Loucy (cell line): ENCODE measurements at regions not wholly inside any gene's neighbourhood (a gene's known extent, or its start where the extent isn't known, plus 50 kb on each side); places are given as distances from the start of the nearest gene placed in this dataset.

Experiments used
- EZH2phosphoT487 ChIP-seq: fragments of 200-600 bp; IDR thresholded peaks from 2 replicates; pipeline ENCODE4 v1.6.1; 2018; ENCODE audit warnings: antibody characterized with exemption, mild to moderate bottlenecking, moderate library complexity, borderline replicate concordance
- TF ChIP-seq, protein P1 (sequence below): fragments of 200-600 bp; sonication (generic); conservative IDR thresholded peaks from 2 replicates; pipeline ENCODE4 v1.5.1; 2014; ENCODE audit warnings: mild to moderate bottlenecking, antibody characterized with exemption, low read length

DNA sequence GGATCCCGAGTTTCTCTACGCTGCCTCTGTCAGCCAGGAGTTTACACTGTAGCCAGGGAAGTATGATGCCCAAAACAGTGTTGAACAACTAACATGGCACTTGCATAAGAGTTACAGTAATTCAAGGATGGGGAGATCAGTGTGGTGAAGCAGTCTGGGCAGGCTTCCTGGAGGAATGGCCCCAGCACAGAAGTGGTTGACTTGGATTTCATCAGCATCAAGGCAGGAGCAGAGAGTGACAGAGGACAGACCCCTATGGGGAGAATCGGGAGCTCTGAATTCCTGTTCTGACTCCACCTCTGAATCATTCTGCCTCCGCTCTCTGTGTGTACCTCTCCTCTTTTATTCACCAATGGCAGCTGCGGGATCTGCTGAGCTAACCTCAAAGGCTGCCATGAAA is 124.5 kb downstream of the KCNA5 start:
- TF ChIP-seq, protein P1, sequence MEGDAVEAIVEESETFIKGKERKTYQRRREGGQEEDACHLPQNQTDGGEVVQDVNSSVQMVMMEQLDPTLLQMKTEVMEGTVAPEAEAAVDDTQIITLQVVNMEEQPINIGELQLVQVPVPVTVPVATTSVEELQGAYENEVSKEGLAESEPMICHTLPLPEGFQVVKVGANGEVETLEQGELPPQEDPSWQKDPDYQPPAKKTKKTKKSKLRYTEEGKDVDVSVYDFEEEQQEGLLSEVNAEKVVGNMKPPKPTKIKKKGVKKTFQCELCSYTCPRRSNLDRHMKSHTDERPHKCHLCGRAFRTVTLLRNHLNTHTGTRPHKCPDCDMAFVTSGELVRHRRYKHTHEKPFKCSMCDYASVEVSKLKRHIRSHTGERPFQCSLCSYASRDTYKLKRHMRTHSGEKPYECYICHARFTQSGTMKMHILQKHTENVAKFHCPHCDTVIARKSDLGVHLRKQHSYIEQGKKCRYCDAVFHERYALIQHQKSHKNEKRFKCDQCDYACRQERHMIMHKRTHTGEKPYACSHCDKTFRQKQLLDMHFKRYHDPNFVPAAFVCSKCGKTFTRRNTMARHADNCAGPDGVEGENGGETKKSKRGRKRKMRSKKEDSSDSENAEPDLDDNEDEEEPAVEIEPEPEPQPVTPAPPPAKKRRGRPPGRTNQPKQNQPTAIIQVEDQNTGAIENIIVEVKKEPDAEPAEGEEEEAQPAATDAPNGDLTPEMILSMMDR: no peak
- no peak for TF ChIP-seq EZH2phosphoT487
